ENCODE measurements at regions not wholly inside any gene's neighbourhood (a gene's known extent, or its start where the extent isn't known, plus 50 kb on each side); places are given as distances from the start of the nearest gene placed in this dataset.

DNA sequence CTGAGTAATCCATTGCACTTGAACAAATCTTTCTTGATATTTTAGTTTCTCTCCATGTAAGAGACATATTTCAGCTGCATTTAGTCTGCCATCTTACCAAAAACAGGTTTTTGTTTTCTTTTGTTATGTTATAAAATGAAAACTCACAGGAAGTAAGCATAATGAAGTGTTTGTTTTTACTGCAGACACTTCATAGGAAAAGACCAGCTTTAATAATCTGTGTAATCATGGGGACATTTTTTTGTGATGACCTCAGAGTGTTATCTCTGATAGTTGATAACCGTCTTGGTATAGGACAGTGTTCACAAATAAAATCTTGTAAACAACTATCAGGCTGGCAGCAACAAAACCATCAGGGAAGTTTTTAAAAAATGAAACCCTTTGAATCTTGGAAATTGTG lies 266.2 kb upstream of the OR4E1 start:
- ChIA-PET POLR2A (ENCODE audit: partially characterized antibody) (no interaction called here), CTCF (ENCODE audit: partially characterized antibody) (interaction anchor here (0.8 to 4.7 kb wide), 10 partner anchors 8 to 53 kb away, joined by 3 to 21 read pairs (median 4); no protein-coding TSS in a partner anchor)
- 86% methylated on average over 1 of the region's 1 CpG; no CpG with 5 or more reads in 1 of the 2 experiments for WGBS, 2 experiments (ENCODE audit: extremely low coverage in 1 of 2, insufficient coverage in 1 of 2, insufficient read length in 1 of 2, insufficient replicate concordance in 2 of 2, low coverage in 1 of 2, low lambda C conversion rate in 2 of 2, missing lambda C conversion rate in 1 of 2)
- no peak overlapping the region for H4K5ac ChIP-seq (ENCODE audit: insufficient read length, low read depth, low read length)
- H3K4ac ChIP-seq (replicated peaks; ENCODE audit: insufficient read length, low read depth, low read length) = no peak overlapping the region
- no peak for FAIRE-seq
- H2BK120ac ChIP-seq (replicated peaks; ENCODE audit: low read depth, low read length) = no peak overlapping the region
- H2BK20ac ChIP-seq (ENCODE audit: low read length) = no peak overlapping the region
- no peaks in the 10 kb centered on the region for H3K9me3 ChIP-seq (ENCODE audit: insufficient read depth in 2 of 2, low read depth in 1 of 2, low read length in 1 of 2)
- no peak overlapping the region for H4K91ac ChIP-seq (replicated peaks; ENCODE audit: insufficient read length, low read length)
- no peaks in the 10 kb centered on the region for H3K79me2 ChIP-seq (ENCODE audit: control insufficient read depth in 1 of 2, insufficient read depth in 2 of 2, low read length in 2 of 2)
- H2AK5ac ChIP-seq (ENCODE audit: low read depth, low read length) = no peak overlapping the region
- DNase-seq (ENCODE audit: low read depth in 1 of 2, low spot score in 2 of 2) = no peak
- H3K14ac ChIP-seq (ENCODE audit: insufficient read length) = no peak overlapping the region
- no peaks in the 10 kb centered on the region for H3K79me1 ChIP-seq (ENCODE audit: low read depth, low read length)
- no peak overlapping the region for H3K23ac ChIP-seq (ENCODE audit: insufficient read length)
- no peak overlapping the region for H2BK15ac ChIP-seq (ENCODE audit: low read length)
- no peak overlapping the region for H3K4me3 ChIP-seq (ENCODE audit: extremely low read depth in 1 of 4, insufficient read depth in 2 of 4, low read depth in 3 of 4, low read length in 4 of 4)
- H2BK12ac ChIP-seq (ENCODE audit: low read depth, low read length) = no peak overlapping the region
- no peak overlapping the region for H3K4me2 ChIP-seq (ENCODE audit: insufficient read depth in 1 of 2, low read depth in 2 of 2, low read length in 2 of 2)
- no peak overlapping the region for H3K18ac ChIP-seq (ENCODE audit: extremely low read depth, low read length)
- no peaks in the 10 kb centered on the region for H3K4me1 ChIP-seq (replicated peaks in 1 of 4; ENCODE audit: control insufficient read depth in 3 of 4, insufficient read depth in 4 of 4, low read length in 3 of 4)
- H3K27ac ChIP-seq (ENCODE audit: low read depth, low read length) = no peak overlapping the region
- no peaks in the 10 kb centered on the region for H3K23me2 ChIP-seq (ENCODE audit: low read depth, low read length)
- H3K27me3 ChIP-seq (replicated peaks in 1 of 4; ENCODE audit: control insufficient read depth in 3 of 4, extremely low read depth in 1 of 4, insufficient read depth in 3 of 4, low read length in 3 of 4) = no peaks in the 10 kb centered on the region
- no peak overlapping the region for H3K56ac ChIP-seq (replicated peaks; ENCODE audit: insufficient read length, low read depth, low read length)
- no peak overlapping the region for H4K8ac ChIP-seq (ENCODE audit: extremely low read depth, insufficient read depth, low read length)
- H3K36me3 ChIP-seq (ENCODE audit: control insufficient read depth in 2 of 4, insufficient read depth in 4 of 4, low read length in 3 of 4) = no peaks in the 10 kb centered on the region
- no peak overlapping the region for H2BK5ac ChIP-seq (ENCODE audit: low read depth, low read length)
- H3K9ac ChIP-seq (replicated peaks in 1 of 4; ENCODE audit: extremely low read depth in 1 of 4, low read depth in 3 of 4, low read length in 3 of 4) = no peak overlapping the region
- no peaks in the 10 kb centered on the region for H4K20me1 ChIP-seq (replicated peaks in 1 of 2; ENCODE audit: control insufficient read depth in 1 of 2, insufficient read depth in 2 of 2, low read length in 2 of 2)
- H2AFZ ChIP-seq (ENCODE audit: low read length) = no peak overlapping the region
- TF ChIP-seq KDM1A (IDR thresholded peaks at IDR 0.05; ENCODE audit: borderline replicate concordance, low read length) (no peak), CREB1 (IDR thresholded peaks at IDR 0.05) (no peak)
